C4-2B (cell line): ENCODE measurements at regions not wholly inside any gene's neighbourhood (a gene's known extent, or its start where the extent isn't known, plus 50 kb on each side); places are given as distances from the start of the nearest gene placed in this dataset.

ENCODE experiments used
- ZFX ChIP-seq: fragments of 450-650 bp; IDR thresholded peaks from 2 replicates; pipeline ENCODE4 v1.6.1; 2017
- TF ChIP-seq, protein P1 (sequence below): fragments of 450-650 bp; conservative IDR thresholded peaks from 2 replicates; pipeline ENCODE4 v1.5.1; 2017; ENCODE audit warnings: mild to moderate bottlenecking

GRCh38 chr2:172354347-172354746, 73.0 kb upstream of the ITGA6 start:
- TF ChIP-seq ZFX: no peak
- TF ChIP-seq, protein P1, sequence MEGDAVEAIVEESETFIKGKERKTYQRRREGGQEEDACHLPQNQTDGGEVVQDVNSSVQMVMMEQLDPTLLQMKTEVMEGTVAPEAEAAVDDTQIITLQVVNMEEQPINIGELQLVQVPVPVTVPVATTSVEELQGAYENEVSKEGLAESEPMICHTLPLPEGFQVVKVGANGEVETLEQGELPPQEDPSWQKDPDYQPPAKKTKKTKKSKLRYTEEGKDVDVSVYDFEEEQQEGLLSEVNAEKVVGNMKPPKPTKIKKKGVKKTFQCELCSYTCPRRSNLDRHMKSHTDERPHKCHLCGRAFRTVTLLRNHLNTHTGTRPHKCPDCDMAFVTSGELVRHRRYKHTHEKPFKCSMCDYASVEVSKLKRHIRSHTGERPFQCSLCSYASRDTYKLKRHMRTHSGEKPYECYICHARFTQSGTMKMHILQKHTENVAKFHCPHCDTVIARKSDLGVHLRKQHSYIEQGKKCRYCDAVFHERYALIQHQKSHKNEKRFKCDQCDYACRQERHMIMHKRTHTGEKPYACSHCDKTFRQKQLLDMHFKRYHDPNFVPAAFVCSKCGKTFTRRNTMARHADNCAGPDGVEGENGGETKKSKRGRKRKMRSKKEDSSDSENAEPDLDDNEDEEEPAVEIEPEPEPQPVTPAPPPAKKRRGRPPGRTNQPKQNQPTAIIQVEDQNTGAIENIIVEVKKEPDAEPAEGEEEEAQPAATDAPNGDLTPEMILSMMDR: no peak
